ENCODE measurements at regions not wholly inside any gene's neighbourhood (a gene's known extent, or its start where the extent isn't known, plus 50 kb on each side); places are given as distances from the start of the nearest gene placed in this dataset.

DNA sequence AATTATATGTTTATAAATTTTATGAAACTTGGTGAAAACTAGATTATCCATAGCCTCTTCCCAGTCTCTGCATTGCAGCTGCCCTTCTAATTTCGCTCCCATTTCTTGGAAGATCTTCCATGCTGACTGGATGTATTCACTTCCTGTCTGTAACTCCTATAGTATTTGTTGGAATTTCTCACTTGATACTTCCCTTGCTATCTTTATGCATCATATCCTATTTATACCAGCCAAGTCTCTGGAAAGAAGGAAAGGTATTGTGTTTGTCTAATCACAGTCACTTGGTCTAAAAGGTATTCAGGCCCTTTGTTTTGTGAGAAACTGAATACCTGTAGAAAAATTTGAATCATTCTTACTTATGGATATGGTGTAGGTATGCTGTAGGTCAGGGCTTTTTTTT lies 870.9 kb upstream of the FRG1 start:
- H3K36me3 ChIP-seq = no peaks in the 10 kb centered on the region
- no peak overlapping the region for H3K4me3 ChIP-seq
- no peak overlapping the region for H3K27ac ChIP-seq
- H3K4me1 ChIP-seq = no peaks in the 10 kb centered on the region
- intact Hi-C loops (cut with DNase I; ENCODE audit: low total_unique reads) = no loop called here
- H3K27me3 ChIP-seq = no peaks in the 10 kb centered on the region
- TF ChIP-seq, protein P1, sequence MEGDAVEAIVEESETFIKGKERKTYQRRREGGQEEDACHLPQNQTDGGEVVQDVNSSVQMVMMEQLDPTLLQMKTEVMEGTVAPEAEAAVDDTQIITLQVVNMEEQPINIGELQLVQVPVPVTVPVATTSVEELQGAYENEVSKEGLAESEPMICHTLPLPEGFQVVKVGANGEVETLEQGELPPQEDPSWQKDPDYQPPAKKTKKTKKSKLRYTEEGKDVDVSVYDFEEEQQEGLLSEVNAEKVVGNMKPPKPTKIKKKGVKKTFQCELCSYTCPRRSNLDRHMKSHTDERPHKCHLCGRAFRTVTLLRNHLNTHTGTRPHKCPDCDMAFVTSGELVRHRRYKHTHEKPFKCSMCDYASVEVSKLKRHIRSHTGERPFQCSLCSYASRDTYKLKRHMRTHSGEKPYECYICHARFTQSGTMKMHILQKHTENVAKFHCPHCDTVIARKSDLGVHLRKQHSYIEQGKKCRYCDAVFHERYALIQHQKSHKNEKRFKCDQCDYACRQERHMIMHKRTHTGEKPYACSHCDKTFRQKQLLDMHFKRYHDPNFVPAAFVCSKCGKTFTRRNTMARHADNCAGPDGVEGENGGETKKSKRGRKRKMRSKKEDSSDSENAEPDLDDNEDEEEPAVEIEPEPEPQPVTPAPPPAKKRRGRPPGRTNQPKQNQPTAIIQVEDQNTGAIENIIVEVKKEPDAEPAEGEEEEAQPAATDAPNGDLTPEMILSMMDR (IDR thresholded peaks at IDR 0.05) = no peak
- TF ChIP-seq POLR2A (IDR thresholded peaks at IDR 0.05) = no peak
- no peak for DNase-seq
- no peaks in the 10 kb centered on the region for H3K9me3 ChIP-seq

DNA sequence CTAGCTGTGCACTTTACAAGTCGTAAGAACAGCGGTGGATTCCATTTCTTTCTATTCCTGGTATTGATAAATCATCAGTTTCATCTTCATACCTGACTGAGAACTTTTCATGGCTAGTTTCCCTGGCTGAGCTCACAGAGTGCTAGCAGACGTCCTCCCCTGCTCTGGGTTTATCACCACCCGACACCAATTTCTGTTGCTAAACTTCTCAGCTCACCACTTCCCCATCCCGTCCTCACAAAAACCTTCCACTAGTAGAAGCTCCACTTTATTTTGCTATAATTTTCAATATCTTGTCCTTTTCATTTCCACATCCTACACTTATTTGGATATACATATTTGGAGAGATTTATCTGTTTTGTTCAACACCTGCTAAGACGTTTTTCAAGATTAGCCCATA lies 869.4 kb upstream of the FRG1 start:
- TF ChIP-seq, protein P1 (IDR thresholded peaks at IDR 0.05) = no peak
- no peak for TF ChIP-seq POLR2A (IDR thresholded peaks at IDR 0.05)
- H3K27me3 ChIP-seq = no peaks in the 10 kb centered on the region
- no peaks in the 10 kb centered on the region for H3K9me3 ChIP-seq
- no peaks in the 10 kb centered on the region for H3K36me3 ChIP-seq
- H3K4me3 ChIP-seq = no peak overlapping the region
- DNase-seq = no peak
- H3K4me1 ChIP-seq = no peaks in the 10 kb centered on the region
- no peak overlapping the region for H3K27ac ChIP-seq
- intact Hi-C loops (cut with DNase I; ENCODE audit: low total_unique reads) = no loop called here

DNA sequence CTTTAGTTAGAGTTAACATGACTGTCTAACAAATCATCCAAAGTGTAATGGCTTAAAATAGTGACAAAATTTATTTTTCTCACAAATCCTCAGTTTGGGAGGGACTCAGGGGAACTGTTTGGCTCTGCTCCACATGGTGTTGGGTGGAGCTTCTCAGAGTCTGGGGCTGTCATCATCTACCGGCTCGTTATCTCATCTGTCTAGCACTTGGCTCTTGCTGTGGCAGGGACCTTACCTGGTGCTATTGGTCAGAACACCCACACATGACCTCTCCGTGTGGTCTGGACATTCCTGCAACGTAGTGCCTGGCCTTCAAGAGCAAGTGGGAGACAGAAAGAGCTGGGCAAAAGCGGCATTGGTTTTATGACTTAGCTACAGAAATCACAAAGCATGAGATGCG lies 866.9 kb upstream of the FRG1 start:
- no peaks in the 10 kb centered on the region for H3K4me1 ChIP-seq
- no peaks in the 10 kb centered on the region for H3K9me3 ChIP-seq
- no peak for DNase-seq
- no peaks in the 10 kb centered on the region for H3K27me3 ChIP-seq
- TF ChIP-seq, protein P1 (IDR thresholded peaks at IDR 0.05) = no peak
- TF ChIP-seq POLR2A (IDR thresholded peaks at IDR 0.05) = no peak
- intact Hi-C loops (cut with DNase I; ENCODE audit: low total_unique reads) = no loop called here
- no peak overlapping the region for H3K27ac ChIP-seq
- no peak overlapping the region for H3K4me3 ChIP-seq
- H3K36me3 ChIP-seq = no peaks in the 10 kb centered on the region

DNA sequence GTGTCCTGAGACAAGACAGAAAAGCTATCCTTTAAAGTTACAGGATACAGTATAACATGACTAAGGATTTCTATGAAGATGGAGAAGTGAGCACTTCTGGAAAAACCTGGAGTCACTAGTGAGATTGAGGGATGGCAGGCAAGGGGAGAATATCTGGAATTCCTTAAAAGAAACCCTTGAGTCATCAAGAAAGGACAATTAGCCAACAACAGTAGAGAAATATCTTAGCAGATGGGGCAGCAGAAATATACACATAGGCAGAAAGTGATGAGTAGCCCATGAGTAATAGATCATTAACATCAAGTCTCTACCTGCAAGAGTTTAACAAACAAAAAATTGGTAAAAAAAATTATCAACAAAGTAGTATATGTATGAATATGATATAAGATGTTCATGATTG lies 858.8 kb upstream of the FRG1 start:
- TF ChIP-seq, protein P1 (IDR thresholded peaks at IDR 0.05) = no peak
- TF ChIP-seq POLR2A (IDR thresholded peaks at IDR 0.05) = no peak
- intact Hi-C loops (cut with DNase I; ENCODE audit: low total_unique reads) = no loop called here
- no peak for DNase-seq

DNA sequence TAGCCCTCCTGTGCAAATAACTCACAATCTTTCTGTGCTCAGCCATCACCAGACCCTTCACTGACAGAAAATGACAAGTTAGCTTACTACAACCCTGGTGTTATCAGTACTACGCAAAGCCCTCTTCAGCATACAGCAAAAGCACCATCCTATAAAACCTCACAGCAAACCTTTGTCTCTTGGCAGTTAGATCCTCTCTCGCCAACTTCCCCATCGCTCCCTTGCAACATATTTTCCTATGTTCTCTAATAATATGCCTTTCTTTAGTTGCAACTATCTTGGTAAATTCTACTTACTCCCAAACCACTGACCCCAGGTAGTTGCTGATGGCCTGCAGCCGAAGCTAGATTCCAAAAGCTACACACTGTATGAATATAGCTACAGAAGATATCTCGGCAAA lies 856.9 kb upstream of the FRG1 start:
- no peaks in the 10 kb centered on the region for H3K9me3 ChIP-seq
- intact Hi-C loops (cut with DNase I; ENCODE audit: low total_unique reads) = no loop called here
- no peak for TF ChIP-seq POLR2A (IDR thresholded peaks at IDR 0.05)
- TF ChIP-seq, protein P1 (IDR thresholded peaks at IDR 0.05) = no peak
- no peaks in the 10 kb centered on the region for H3K36me3 ChIP-seq
- no peaks in the 10 kb centered on the region for H3K27me3 ChIP-seq
- no peaks in the 10 kb centered on the region for H3K4me1 ChIP-seq
- no peak overlapping the region for H3K27ac ChIP-seq
- no peak overlapping the region for H3K4me3 ChIP-seq
- DNase-seq = no peak

More for the DNA sequence above, 858.8 kb upstream of the FRG1 start:
- no peaks in the 10 kb centered on the region for H3K36me3 ChIP-seq
- no peak overlapping the region for H3K27ac ChIP-seq
- no peaks in the 10 kb centered on the region for H3K27me3 ChIP-seq
- H3K4me1 ChIP-seq = no peaks in the 10 kb centered on the region
- H3K9me3 ChIP-seq = no peaks in the 10 kb centered on the region
- H3K4me3 ChIP-seq = no peak overlapping the region
